AG04450 (cell line): ENCODE measurements at regions not wholly inside any gene's neighbourhood (a gene's known extent, or its start where the extent isn't known, plus 50 kb on each side); places are given as distances from the start of the nearest gene placed in this dataset.
"Not testable (repeated sequence)": the region's sequence is repeated elsewhere in the genome, so short reads cannot be mapped to it uniquely, and the experiment has no call there.

Experiments
- CTCF ChIA-PET: fragments of 300-600, 350-600 bp; formaldehyde crosslinking; extraction: SDS; loops from one replicate; lab custom pipeline; 2022; ENCODE audit warnings: antibody characterized with exemption, inconsistent platforms; lab: Charles Lee
- POLR2A ChIA-PET: fragments of 350-600 bp; formaldehyde crosslinking; extraction: SDS; loops from one replicate; lab custom pipeline; 2021; ENCODE audit warnings: antibody characterized with exemption, inconsistent platforms; lab: Yijun Ruan, JAX
- DNase-seq: peaks from one replicate; pipeline ENCODE4 v3.0.0-alpha.2; 2011; ENCODE audit warnings: low read depth, low spot score
- H3K27ac ChIP-seq: one replicate; pipeline ENCODE4 v1.5.1; 2012; ENCODE audit warnings: low read depth, low read length, control low read depth
- H3K27me3 ChIP-seq: one replicate; pipeline ENCODE4 v1.6.0; 2012; ENCODE audit warnings: low read length; ENCODE audit not compliant: control insufficient read depth, insufficient read depth
- H3K4me3 ChIP-seq: 2 replicates; pipeline ENCODE4 v1.5.1; 2011; ENCODE audit warnings: mild to moderate bottlenecking, low read depth, low read length, control low read depth
- H3K9me3 ChIP-seq: 2 replicates; pipeline ENCODE4 v1.5.1; 2012; ENCODE audit warnings: low read length; ENCODE audit not compliant: control insufficient read depth, insufficient read depth
- CTCF ChIP-seq: IDR thresholded peaks from 2 replicates; pipeline ENCODE4 v1.5.1; 2011; ENCODE audit warnings: low read depth, low read length, control low read depth, inconsistent platforms

DNA sequence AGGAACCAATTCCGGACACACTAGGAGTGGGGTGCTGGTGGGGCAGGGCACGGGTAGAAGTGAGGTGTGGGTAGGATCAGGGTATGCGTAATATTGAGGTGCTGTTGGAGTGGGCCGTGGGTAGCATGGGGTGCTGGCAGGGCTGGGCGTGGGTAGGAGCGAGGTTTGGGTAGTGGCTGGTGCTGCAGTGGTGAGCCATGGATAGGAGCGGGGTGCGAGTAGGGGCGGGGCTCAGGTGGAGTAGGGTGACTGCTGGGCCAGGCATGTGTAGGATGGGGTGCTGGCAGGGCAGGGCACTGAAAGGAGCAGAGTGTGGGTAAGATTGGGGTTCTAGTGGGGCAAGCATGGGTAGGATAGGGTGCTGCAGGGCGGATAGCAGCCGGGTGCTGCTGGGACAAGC lies 114.2 kb upstream of the DUSP22 start:
- Histone ChIP-seq H3K4me3 (no peak overlapping the region), H3K27me3 (no peaks in the 10 kb centered on the region), H3K9me3 (peaks cover 15% of the 10 kb centered on the region; the same call in 1 of the 2 replicates), H3K27ac (no peak overlapping the region)
- ChIA-PET CTCF (no interaction called here), POLR2A (no interaction called here)
- no peak for DNase-seq
- TF ChIP-seq CTCF: no peak

DNA sequence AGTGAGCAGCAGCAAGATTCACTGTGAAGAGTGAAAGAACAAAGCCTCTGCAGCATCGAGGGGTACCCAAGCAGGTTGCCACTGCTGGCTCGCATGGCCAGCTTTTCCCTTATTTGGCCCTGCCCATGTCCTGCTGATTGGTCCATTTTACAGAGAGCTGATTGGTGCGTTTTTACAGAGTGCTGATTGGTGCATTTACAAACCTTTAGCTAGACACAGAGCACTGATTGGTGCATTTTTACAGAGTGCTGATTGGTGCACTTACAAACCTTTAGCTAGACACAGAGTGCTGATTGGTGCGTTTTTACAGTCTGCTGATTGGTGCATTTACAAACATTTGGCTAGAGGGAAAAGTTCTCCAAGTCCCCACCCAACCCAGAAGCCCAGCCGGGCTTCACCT lies 113.4 kb upstream of the DUSP22 start:
- POLR2A ChIA-PET, H3K27me3 ChIP-seq, H3K4me3 ChIP-seq, DNase-seq, H3K27ac ChIP-seq, CTCF ChIA-PET: not testable (repeated sequence)
- H3K9me3 ChIP-seq: peaks cover 15% of the 10 kb centered on the region; the same call in 1 of the 2 replicates

GRCh38 chr6:179340-179950 lies 112.8 kb upstream of the DUSP22 start:
- Histone ChIP-seq H3K27ac (no peak overlapping the region), H3K27me3 (no peaks in the 10 kb centered on the region), H3K4me3 (no peak overlapping the region), H3K9me3 (peaks cover 15% of the 10 kb centered on the region; the same call in 1 of the 2 replicates)
- ChIA-PET POLR2A (no interaction called here), CTCF (no interaction called here)
- DNase-seq: no peak
- TF ChIP-seq CTCF: no peak

DNA sequence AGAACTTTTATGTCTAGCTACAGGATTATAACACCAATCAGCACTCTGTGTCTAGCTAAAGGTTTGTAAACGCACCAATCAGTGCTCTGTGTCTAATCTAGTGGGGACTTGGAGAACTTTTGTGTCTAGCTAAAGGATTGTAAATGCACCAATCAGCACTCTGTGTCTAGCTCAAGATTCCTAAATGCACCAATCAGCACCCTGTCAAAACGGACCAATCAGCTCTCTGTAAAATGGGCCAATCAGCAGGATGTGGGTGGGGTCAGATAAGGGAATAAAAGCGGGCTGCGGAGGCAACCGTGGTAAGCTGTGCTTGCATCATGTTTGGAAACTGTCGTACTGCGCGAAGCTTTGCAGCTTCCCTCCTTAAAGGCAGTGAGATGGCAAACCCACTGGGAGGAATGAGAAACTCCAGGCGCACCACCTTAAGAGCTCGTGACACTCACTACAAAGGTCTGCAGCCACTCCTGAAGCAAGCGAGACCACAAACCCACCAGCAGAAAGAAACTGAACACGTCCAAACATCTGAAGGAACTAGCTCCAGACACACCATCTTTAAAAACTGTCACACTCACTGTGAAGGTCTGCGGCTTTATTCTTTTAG lies 112.1 kb upstream of the DUSP22 start:
- DNase-seq, POLR2A ChIA-PET, CTCF ChIA-PET, H3K27ac ChIP-seq, H3K4me3 ChIP-seq, H3K27me3 ChIP-seq: not testable (repeated sequence)
- peaks cover 15% of the 10 kb centered on the region; the same call in 1 of the 2 replicates for H3K9me3 ChIP-seq

DNA sequence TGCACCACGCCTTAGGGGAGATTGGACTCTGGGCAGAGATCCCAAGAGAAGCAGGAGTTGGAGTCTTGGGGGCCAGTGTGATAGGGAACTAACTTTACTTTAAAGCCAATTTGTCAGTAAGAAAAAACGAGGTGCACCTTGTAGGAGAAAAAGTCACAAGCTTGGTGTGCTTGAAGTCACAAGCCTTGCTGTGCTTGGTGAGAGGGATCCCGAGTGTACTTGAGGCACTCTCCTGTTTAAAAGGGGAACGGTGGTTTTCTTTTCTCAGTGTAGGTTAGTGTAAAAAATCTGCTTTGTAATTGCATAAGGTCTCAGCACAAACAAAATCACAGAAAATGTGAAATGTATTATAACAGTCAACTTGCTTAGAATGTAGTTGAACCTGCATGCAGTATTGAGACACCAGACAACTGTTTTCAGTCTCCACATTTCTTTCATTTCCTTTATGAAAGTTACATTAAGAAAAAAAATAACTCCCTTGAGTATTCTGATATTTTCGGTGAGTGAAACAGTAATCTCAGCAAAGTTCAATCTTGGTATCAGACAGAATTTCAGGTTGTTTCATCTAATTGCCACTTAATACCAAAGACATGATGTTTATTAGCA lies 111.1 kb upstream of the DUSP22 start:
- POLR2A ChIA-PET: no interaction called here
- no peak for TF ChIP-seq CTCF
- H3K27ac ChIP-seq: no peak overlapping the region

DNA sequence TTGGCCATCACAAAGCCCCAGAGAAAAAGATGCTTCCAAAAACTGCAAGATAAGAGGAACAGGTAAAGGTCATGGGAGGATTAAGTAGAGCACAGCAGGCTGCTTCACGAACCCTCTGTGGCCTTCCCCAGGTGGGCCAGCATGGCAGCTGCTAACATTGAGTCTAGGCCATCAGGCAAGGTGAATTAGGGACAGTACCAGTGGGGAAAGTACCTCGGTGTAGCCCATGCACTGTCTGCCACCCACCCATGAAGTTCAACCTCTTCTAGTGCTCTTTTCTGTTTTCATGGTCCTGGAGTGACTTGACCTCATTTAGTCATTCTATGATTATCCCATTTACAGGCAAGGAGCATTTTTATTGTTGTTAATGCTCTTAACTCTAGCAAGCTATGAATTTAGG lies 108.6 kb upstream of the DUSP22 start:
- ChIA-PET CTCF (no interaction called here), POLR2A (no interaction called here)
- Histone ChIP-seq H3K27me3 (peaks cover 2% of the 10 kb centered on the region), H3K27ac (no peak overlapping the region), H3K4me3 (no peak overlapping the region), H3K9me3 (peaks cover 9% of the 10 kb centered on the region; the same call in 1 of the 2 replicates)
- no peak for DNase-seq
- no peak for TF ChIP-seq CTCF

More for the DNA sequence above, 111.1 kb upstream of the DUSP22 start:
- peaks cover 15% of the 10 kb centered on the region; the same call in 1 of the 2 replicates for H3K9me3 ChIP-seq
- no peak for DNase-seq
- H3K4me3 ChIP-seq: no peak overlapping the region
- CTCF ChIA-PET: no interaction called here
- no peaks in the 10 kb centered on the region for H3K27me3 ChIP-seq
